K562 (cell line): ENCODE measurements at regions not wholly inside any gene's neighbourhood (a gene's known extent, or its start where the extent isn't known, plus 50 kb on each side); places are given as distances from the start of the nearest gene placed in this dataset.

Experiments
- ATAC-seq: fragments of 200-7000 bp; cut with Tn5 transposase; 3 replicates; pipeline ENCODE4 v1.9.1; 2020; ENCODE audit warnings: moderate library complexity
- BruUV-seq: library from RNA; stranded (reverse); fragments of 400-500 nt; replicated peaks from 2 replicates; lab custom pipeline; 2021; lab: Mats Ljungman, UMichigan
- CTCF ChIA-PET: fragments of 300-600 bp; formaldehyde crosslinking; extraction: SDS; loops from one replicate; lab custom pipeline; 2021; ENCODE audit warnings: low intra/inter-chr PET ratio; lab: Yijun Ruan, JAX
- POLR2A ChIA-PET: fragments of 300-600, 350-650 bp; sonication (Branson Sonifier 250); formaldehyde crosslinking; extraction: SDS; loops from one replicate; lab custom pipeline; 2021; ENCODE audit warnings: antibody characterized with exemption, inconsistent platforms; lab: Yijun Ruan, JAX
- DNase-seq, 4 experiments: peaks; one replicate each; pipeline versions ENCODE4 v3.0.0 to v3.0.0-alpha.2; 2011 to 2018; ENCODE audit warnings: low spot score in 3 of 4, mixed read lengths in 3 of 4; ENCODE audit errors: extremely low read depth in 1 of 4
- FAIRE-seq: peaks from 2 replicates; lab custom pipeline; 2011; peaks lifted over from hg19 to GRCh38; lab: Jason Lieb, UNC
- H2AFZ ChIP-seq: 2 replicates; pipeline ENCODE4 v1.6.0; 2011; ENCODE audit warnings: low read depth, low read length, control low read depth, inconsistent platforms
- H3K27ac ChIP-seq: fragments of 200-600 bp; 3 replicates; pipeline ENCODE4 v1.8.0; 2011; ENCODE audit warnings: low read depth, mild to moderate bottlenecking, control low read depth, inconsistent platforms, low read length, moderate library complexity, mixed read lengths; ENCODE audit errors: extremely low read depth
- H3K27me3 ChIP-seq, 2 experiments: fragments of 300-600 bp in 1 of 2; 2 replicates in 1 of 2; 3 replicates in 1 of 2; pipeline versions ENCODE4 v1.6.0 to v1.8.0; 2011; ENCODE audit warnings: inconsistent platforms in 2 of 2, low read length in 2 of 2, mild to moderate bottlenecking in 1 of 2, mixed read lengths in 1 of 2, moderate library complexity in 1 of 2; ENCODE audit not compliant: control insufficient read depth in 2 of 2, insufficient read depth in 2 of 2
- H3K36me3 ChIP-seq: fragments of 300-600 bp; 3 replicates; pipeline ENCODE4 v1.8.0; 2011; ENCODE audit warnings: mild to moderate bottlenecking, low read length, inconsistent platforms; ENCODE audit not compliant: control insufficient read depth, insufficient read depth
- H3K4me1 ChIP-seq, 2 experiments: fragments of 200-600 bp in 1 of 2; replicated peaks in 1 of 2; 2 replicates in 1 of 2; 3 replicates in 1 of 2; pipeline versions ENCODE4 v1.5.1 to v1.8.0; 2011; ENCODE audit warnings: inconsistent platforms in 2 of 2, low read length in 2 of 2, mild to moderate bottlenecking in 1 of 2, mixed read lengths in 1 of 2, moderate library complexity in 1 of 2; ENCODE audit not compliant: control insufficient read depth in 2 of 2, insufficient read depth in 2 of 2
- H3K4me2 ChIP-seq: 2 replicates; pipeline ENCODE4 v1.6.1; 2011; ENCODE audit warnings: low read length, control low read depth, inconsistent platforms, mixed read lengths; ENCODE audit not compliant: insufficient read depth
- H3K4me3 ChIP-seq: fragments of 200-600 bp; sonication (generic), shearing (Covaris generic); 2 replicates; pipeline ENCODE4 v1.5.1; 2016; ENCODE audit warnings: control low read depth, inconsistent platforms
- H3K79me2 ChIP-seq: fragments of 200-600 bp; 3 replicates; pipeline ENCODE4 v1.8.0; 2011; ENCODE audit warnings: low read length, inconsistent platforms; ENCODE audit not compliant: control insufficient read depth, insufficient read depth
- H3K9ac ChIP-seq, 2 experiments: 2 replicates each; pipeline versions ENCODE4 v1.6.0 to v1.6.1; 2011; ENCODE audit warnings: low read depth in 2 of 2, low read length in 2 of 2, control low read depth in 1 of 2, inconsistent platforms in 1 of 2, mild to moderate bottlenecking in 1 of 2, mixed read lengths in 1 of 2; ENCODE audit not compliant: insufficient read depth in 1 of 2
- H3K9me1 ChIP-seq: one replicate; pipeline ENCODE4 v1.6.0; 2011; ENCODE audit warnings: inconsistent platforms, mild to moderate bottlenecking, low read length, moderate library complexity; ENCODE audit not compliant: control insufficient read depth, insufficient read depth
- H3K9me3 ChIP-seq: replicated peaks from 2 replicates; pipeline ENCODE4 v1.5.1; 2011; ENCODE audit warnings: low read depth, low read length, inconsistent platforms; ENCODE audit not compliant: control insufficient read depth, insufficient read depth
- H4K20me1 ChIP-seq: replicated peaks from 2 replicates; pipeline ENCODE4 v1.6.1; 2011; ENCODE audit warnings: low read length, inconsistent platforms, mixed read lengths; ENCODE audit not compliant: control insufficient read depth, insufficient read depth
- ARID1B ChIP-seq: fragments of 450-650 bp; IDR thresholded peaks from 2 replicates; pipeline ENCODE4 v1.6.1; 2016; ENCODE audit warnings: antibody characterized with exemption, mild to moderate bottlenecking, inconsistent platforms
- ATF2 ChIP-seq: sonication (generic); formaldehyde crosslinking; IDR thresholded peaks from 2 replicates; pipeline ENCODE4 v1.8.1; 2022; ENCODE audit warnings: missing genetic modification reagents
- CBFA2T3 ChIP-seq: fragments of 450-650 bp; IDR thresholded peaks from 2 replicates; pipeline ENCODE4 v1.6.1; 2017
- DPF2 ChIP-seq: fragments of 450-650 bp; IDR thresholded peaks from 2 replicates; pipeline ENCODE4 v1.6.1; 2016
- ELF1 ChIP-seq: fragments of 200-800 bp; sonication (Bioruptor generic); IDR thresholded peaks from 2 replicates; pipeline ENCODE4 v1.6.1; 2016; ENCODE audit warnings: missing genetic modification characterization, missing compliant biosample characterization
- ID3 ChIP-seq, 2 experiments: fragments of 250-450 bp in 1 of 2; fragments of 450-650 bp in 1 of 2; sonication (Bioruptor Pico) in 1 of 2; IDR thresholded peaks; 2 replicates each; pipeline versions ENCODE4 v1.6.1 to v1.8.0; 2016 to 2021; ENCODE audit warnings: mild to moderate bottlenecking in 2 of 2, moderate library complexity in 2 of 2, missing compliant biosample characterization in 1 of 2, missing genetic modification characterization in 1 of 2
- JUND ChIP-seq, 2 experiments: IDR thresholded peaks; 2 replicates in 1 of 2; 3 replicates in 1 of 2; pipeline ENCODE4 v1.6.1; 2011; ENCODE audit warnings: borderline replicate concordance in 2 of 2, low read depth in 2 of 2, low read length in 2 of 2, improper control_type of control experiment in 1 of 2, missing biosample characterization in 1 of 2, missing genetic modification characterization in 1 of 2, missing genetic modification reagents in 1 of 2
- MAFF ChIP-seq: IDR thresholded peaks from 2 replicates; pipeline ENCODE4 v1.6.1; 2012; ENCODE audit warnings: low read length, improper control_type of control experiment
- MAFK ChIP-seq: IDR thresholded peaks from 2 replicates; pipeline ENCODE4 v1.6.1; 2011; ENCODE audit warnings: low read length, improper control_type of control experiment
- MCM3 ChIP-seq: fragments of 450-650 bp; IDR thresholded peaks from 2 replicates; pipeline ENCODE4 v1.6.1; 2016
- MEF2D ChIP-seq: conservative IDR thresholded peaks from 2 replicates; pipeline ENCODE4 v1.6.1; 2016; ENCODE audit warnings: low read depth, missing genetic modification characterization, missing compliant biosample characterization
- NFE2 ChIP-seq: IDR thresholded peaks from 2 replicates; pipeline ENCODE4 v1.6.1; 2014; ENCODE audit warnings: antibody characterized with exemption, low read depth
- PPARD ChIP-seq: fragments of 250-450 bp; sonication (Bioruptor Pico); IDR thresholded peaks from 2 replicates; pipeline ENCODE4 v1.8.0; 2022; ENCODE audit warnings: inconsistent platforms, mild to moderate bottlenecking, moderate library complexity
- SIX5 ChIP-seq, 2 experiments: IDR thresholded peaks; 2 replicates each; pipeline ENCODE4 v1.6.1; 2011; ENCODE audit warnings: low read length in 2 of 2, borderline replicate concordance in 1 of 2, low read depth in 1 of 2, mild to moderate bottlenecking in 1 of 2, moderate library complexity in 1 of 2; ENCODE audit not compliant: insufficient read depth in 1 of 2
- SMARCE1 ChIP-seq: fragments of 450-650 bp; IDR thresholded peaks from 2 replicates; pipeline ENCODE4 v1.7.1; 2016; ENCODE audit warnings: mild to moderate bottlenecking
- TAF9B ChIP-seq: fragments of 450-650 bp; IDR thresholded peaks from 2 replicates; pipeline ENCODE4 v1.6.1; 2018; ENCODE audit warnings: mild to moderate bottlenecking; ENCODE audit not compliant: partially characterized antibody
- TRIM24 ChIP-seq, 2 experiments: fragments of 450-650 bp; IDR thresholded peaks; 2 replicates each; pipeline ENCODE4 v1.6.1; 2016
- ZBTB8A ChIP-seq: fragments of 450-650 bp; IDR thresholded peaks from 2 replicates; pipeline ENCODE4 v1.6.1; 2018; ENCODE audit warnings: mild to moderate bottlenecking, moderate library complexity; ENCODE audit not compliant: partially characterized antibody
- ZC3H11A ChIP-seq: IDR thresholded peaks from 2 replicates; pipeline ENCODE4 v1.6.1; 2012; ENCODE audit warnings: low read depth, low read length, improper control_type of control experiment
- ZNF232 ChIP-seq: sonication (generic); formaldehyde crosslinking; IDR thresholded peaks from 2 replicates; pipeline ENCODE4 v1.8.0; 2022; ENCODE audit warnings: mild to moderate bottlenecking, missing genetic modification reagents
- ZNF445 ChIP-seq: fragments of 250-450 bp; sonication (Bioruptor Pico); IDR thresholded peaks from 2 replicates; pipeline ENCODE4 v1.4.0; 2020; ENCODE audit warnings: low read depth, mild to moderate bottlenecking, moderate library complexity
- WGBS: fragments of 100-300 bp; shearing (Covaris generic); methylation state at CpG from one replicate; pipeline ENCODE4 v1.1.6; 2016; ENCODE audit warnings: low coverage, mixed read lengths; ENCODE audit not compliant: insufficient coverage; ENCODE audit errors: missing lambda C conversion rate; 5-methylcytosine and 5-hydroxymethylcytosine counted together
- in situ Hi-C: fragments of 300-500 bp; cut with MboI; formaldehyde crosslinking; loops from 4 replicates; pipeline ENCODE4 v1.15.0; 2018; ENCODE audit warnings: inconsistent platforms, mixed read lengths
- intact Hi-C: fragments of 100-400 bp; cut with micrococcal nuclease; formaldehyde crosslinking; loops from 2 replicates; pipeline ENCODE4 v1.14.2; 2022

- Histone ChIP-seq H3K27me3 (no peaks in the 10 kb centered on the region), H4K20me1 (no peaks in the 10 kb centered on the region), H3K9me3 (peaks cover 2% of the 10 kb centered on the region; the same call in 1 of the 2 replicates), H3K9me1 (no peaks in the 10 kb centered on the region), H3K36me3 (no peaks in the 10 kb centered on the region), H3K4me1 (no peaks in the 10 kb centered on the region), H3K27ac (peak overlapping the region; percentile 35; the same call in 1 of the 3 replicates), H3K9ac (no peak overlapping the region), H3K79me2 (no peaks in the 10 kb centered on the region), H3K4me2 (no peak overlapping the region), H2AFZ (no peak overlapping the region), H3K4me3 (no peak overlapping the region)
- no peak for FAIRE-seq
- CTCF ChIA-PET, result no interaction called here
- 0% methylated on average over 1 of the region's 1 CpG for WGBS
- intact Hi-C loops, result no loop called here
- in situ Hi-C loops, result no loop called here
- no TSS peak for BruUV-seq
- ATAC-seq, result 0 out of 3 replicates have a peak, but pooled peaks have one; percentile 35
- DNase-seq, result no peak
- POLR2A ChIA-PET, result no interaction called here
- TF ChIP-seq ID3 (CRISPR knock-in tag; IDR thresholded peaks at IDR 0.05) (no peak), ID3 (tag; IDR thresholded peaks at IDR 0.05) (no peak), ZNF445 (CRISPR knock-in tag) (no peak), JUND (IDR thresholded peaks at IDR 0.05; ENCODE audit: borderline replicate concordance, low read depth, low read length) (no peak), JUND (tag; IDR thresholded peaks at IDR 0.05; ENCODE audit: borderline replicate concordance, low read depth, low read length) (0 out of 3 replicates have a peak, but pooled peaks have one; percentile 16), ZC3H11A (no peak), MCM3 (no peak), SMARCE1 (no peak), ZBTB8A (no peak), ARID1B (peak; percentile 31; the same call in 1 of the 2 replicates), CBFA2T3 (0 out of 2 replicates have a peak, but pooled peaks have one; percentile 15), DPF2 (peak; percentile 37; the same call in 1 of the 2 replicates), TAF9B (no peak), MAFF (peak; percentile 90), NFE2 (peak; percentile 91), MAFK (peak; percentile 82; the same call in 1 of the 2 replicates), MEF2D (tag) (0 out of 2 replicates have a peak, but pooled peaks have one; percentile 32), TRIM24 (IDR thresholded peaks at IDR 0.05) (peak; percentile 18 to 39; a peak in 2 of 4 replicates), ELF1 (tag) (no peak), PPARD (CRISPR knock-in tag) (no peak), ZNF232 (CRISPR knock-in tag) (no peak), ATF2 (no peak), SIX5 (IDR thresholded peaks at IDR 0.05; ENCODE audit: borderline replicate concordance in 1 of 2, insufficient read depth in 1 of 2, low read depth in 1 of 2, low read length in 2 of 2) (no peak)
These were observed 158.4 kb upstream of the IGF1 start for GRCh38 chr12:102638777-102639176.
